ENCODE measurements at regions not wholly inside any gene's neighbourhood (a gene's known extent, or its start where the extent isn't known, plus 50 kb on each side); places are given as distances from the start of the nearest gene placed in this dataset.

- TF ChIP-seq CTCF (IDR thresholded peaks at IDR 0.05; ENCODE audit: low read length) (no peak), EZH2 (IDR thresholded peaks at IDR 0.05; ENCODE audit: borderline replicate concordance, low read length) (no peak)
These were observed 230.6 kb upstream of the CHRM2 start for GRCh38 chr7:136637813-136638212.

All from OCI-LY1 (cell line).